ENCODE measurements at regions not wholly inside any gene's neighbourhood (a gene's known extent, or its start where the extent isn't known, plus 50 kb on each side); places are given as distances from the start of the nearest gene placed in this dataset.

DNA sequence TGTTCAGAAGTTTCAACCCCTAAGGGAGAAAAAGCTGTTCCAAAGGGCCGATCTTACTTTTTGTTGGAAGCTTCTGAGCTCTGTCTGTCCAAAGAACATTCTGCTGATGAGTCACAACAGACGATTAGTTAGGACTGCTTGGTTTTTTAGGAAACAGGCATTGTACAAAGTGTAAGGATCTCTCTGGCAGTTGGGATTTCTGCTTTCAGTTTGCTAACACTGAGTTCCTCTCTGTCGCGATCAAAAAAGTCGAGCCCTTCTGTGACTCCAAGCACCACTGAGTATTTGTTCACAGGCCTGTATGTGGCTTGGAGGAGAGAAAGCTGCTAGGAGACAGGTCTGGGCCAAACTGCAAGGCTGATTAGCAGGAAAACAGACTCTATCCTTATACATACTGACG lies 91.8 kb upstream of the PFN2 start:
- peak overlapping the region in 2 of 3 donors; percentile 20 to 50 for H3K4me3 ChIP-seq
- peak overlapping the region; percentile 70 to 80 for H3K27ac ChIP-seq
- no peak for TF ChIP-seq CTCF (IDR thresholded peaks at IDR 0.05)

GRCh38 chr3:150061288-150062024 lies 90.8 kb upstream of the PFN2 start:
- peak overlapping the region; percentile 8 to 70 for H3K27ac ChIP-seq
- no peaks in the 10 kb centered on the region for H3K9me3 ChIP-seq
- DNase-seq (ENCODE audit: low spot score in 2 of 2), result no peak
- TF ChIP-seq CTCF (IDR thresholded peaks at IDR 0.05) (no peak), POLR2A (IDR thresholded peaks at IDR 0.05) (no peak), POLR2AphosphoS5 (IDR thresholded peaks at IDR 0.05) (no peak)
- no peaks in the 10 kb centered on the region for H3K36me3 ChIP-seq
- no peaks in the 10 kb centered on the region for H3K27me3 ChIP-seq
- intact Hi-C loops (cut with DNase I; ENCODE audit: low total_unique reads), result loop anchor here (5.0 kb wide), 1 partner anchor 386 kb away; no protein-coding TSS in a partner anchor
- no peaks in the 10 kb centered on the region for H3K4me1 ChIP-seq
- no peak overlapping the region for H3K4me3 ChIP-seq

More for the DNA sequence above, 91.8 kb upstream of the PFN2 start:
- intact Hi-C loops (cut with DNase I; ENCODE audit: low total_unique reads), result loop anchor here (5.0 kb wide), 1 partner anchor 385 kb away; no protein-coding TSS in a partner anchor
- Histone ChIP-seq H3K36me3 (no peaks in the 10 kb centered on the region), H3K9me3 (no peaks in the 10 kb centered on the region), H3K27me3 (peaks cover 0 to 7% of the 10 kb centered on the region in 2 donors), H3K4me1 (no peaks in the 10 kb centered on the region)
- DNase-seq (ENCODE audit: low spot score in 2 of 2), result no peak

DNA sequence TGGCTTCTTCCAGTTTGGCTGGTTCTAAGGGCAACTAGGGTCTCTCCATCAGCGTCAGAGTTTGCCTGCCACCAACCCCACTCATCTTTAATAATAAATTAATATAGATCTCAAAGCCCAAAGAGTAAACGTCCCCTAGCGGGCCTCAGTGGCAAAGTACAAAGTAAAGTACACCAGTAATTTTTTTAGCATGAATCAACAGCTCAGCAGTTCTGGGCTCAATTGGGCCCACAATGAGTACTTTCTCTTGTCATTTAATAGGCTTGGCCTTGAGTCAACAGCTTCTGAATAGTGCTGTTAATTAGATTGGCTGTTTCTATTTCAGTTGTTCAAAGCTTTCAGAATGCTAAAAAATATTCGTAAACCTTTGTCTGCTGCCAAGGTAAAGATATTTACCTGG lies 89.0 kb upstream of the PFN2 start:
- no peaks in the 10 kb centered on the region for H3K36me3 ChIP-seq
- DNase-seq (ENCODE audit: low spot score in 2 of 2), result no peak
- no peaks in the 10 kb centered on the region for H3K9me3 ChIP-seq
- H3K27me3 ChIP-seq, result no peaks in the 10 kb centered on the region
- intact Hi-C loops (cut with DNase I; ENCODE audit: low total_unique reads), result loop anchor here (5.0 kb wide), 1 partner anchor 388 kb away; no protein-coding TSS in a partner anchor
- no peak for TF ChIP-seq POLR2A (IDR thresholded peaks at IDR 0.05)
- TF ChIP-seq CTCF (IDR thresholded peaks at IDR 0.05), result no peak
- H3K4me1 ChIP-seq, result no peaks in the 10 kb centered on the region
- no peak overlapping the region for H3K4me3 ChIP-seq
- no peak overlapping the region for H3K27ac ChIP-seq

DNA sequence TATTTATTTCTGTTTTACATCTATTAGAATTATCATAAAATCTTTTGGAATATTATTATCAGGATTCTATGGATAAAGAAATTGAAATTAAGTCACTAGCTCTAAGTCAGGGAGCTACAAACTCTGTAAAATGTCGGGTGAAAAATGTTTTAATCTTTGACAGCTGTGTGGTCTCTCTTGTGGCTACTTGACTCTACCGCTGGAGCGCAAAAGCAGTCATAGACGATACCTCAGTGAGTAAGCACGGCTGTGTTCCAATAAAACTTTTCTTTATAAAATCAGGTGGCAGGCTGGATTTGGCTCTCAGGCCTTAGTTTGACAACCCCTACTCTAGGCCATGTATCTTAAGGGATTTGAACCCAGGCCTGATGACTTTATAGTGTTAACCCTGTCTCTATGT lies 88.5 kb upstream of the PFN2 start:
- no peak for DNase-seq (ENCODE audit: low spot score in 2 of 2)
- Histone ChIP-seq H3K36me3 (no peaks in the 10 kb centered on the region), H3K27ac (no peak overlapping the region), H3K27me3 (no peaks in the 10 kb centered on the region), H3K9me3 (no peaks in the 10 kb centered on the region), H3K4me1 (no peaks in the 10 kb centered on the region), H3K4me3 (no peak overlapping the region)
- intact Hi-C loops (cut with DNase I; ENCODE audit: low total_unique reads), result no loop called here
- TF ChIP-seq POLR2AphosphoS5 (IDR thresholded peaks at IDR 0.05), result no peak
- no peak for TF ChIP-seq POLR2A (IDR thresholded peaks at IDR 0.05)
- no peak for TF ChIP-seq CTCF (IDR thresholded peaks at IDR 0.05)

DNA sequence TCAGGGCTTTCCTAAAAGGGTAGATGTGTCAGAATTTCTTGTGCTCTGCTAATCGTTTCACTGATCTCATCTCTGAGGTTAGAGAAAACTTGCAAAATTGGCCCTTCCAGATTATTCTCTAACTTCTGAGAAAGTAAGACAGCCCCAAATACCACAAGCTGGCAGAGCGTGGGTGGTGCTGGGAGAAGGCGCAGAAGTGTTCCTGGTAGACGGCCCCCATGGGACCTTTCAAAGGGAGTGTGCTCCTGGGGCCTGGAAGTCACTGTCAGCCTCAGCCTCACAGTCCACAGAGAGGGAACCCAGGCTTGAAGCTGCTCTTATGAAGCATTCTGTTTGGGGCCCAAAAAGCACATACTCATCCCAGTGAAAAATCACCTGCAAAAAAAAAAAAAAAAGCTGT lies 86.5 kb upstream of the PFN2 start:
- no peak overlapping the region for H3K4me3 ChIP-seq
- DNase-seq (ENCODE audit: low spot score in 2 of 2), result no peak
- H3K27ac ChIP-seq, result no peak overlapping the region
- no peak for TF ChIP-seq POLR2AphosphoS5 (IDR thresholded peaks at IDR 0.05)
- TF ChIP-seq POLR2A (IDR thresholded peaks at IDR 0.05), result no peak
- H3K36me3 ChIP-seq, result no peaks in the 10 kb centered on the region
- intact Hi-C loops (cut with DNase I; ENCODE audit: low total_unique reads), result no loop called here
- H3K9me3 ChIP-seq, result no peaks in the 10 kb centered on the region
- no peaks in the 10 kb centered on the region for H3K27me3 ChIP-seq
- no peaks in the 10 kb centered on the region for H3K4me1 ChIP-seq
